ENCODE measurements at regions not wholly inside any gene's neighbourhood (a gene's known extent, or its start where the extent isn't known, plus 50 kb on each side); places are given as distances from the start of the nearest gene placed in this dataset.
"Not testable (repeated sequence)": the region's sequence is repeated elsewhere in the genome, so short reads cannot be mapped to it uniquely, and the experiment has no call there.

DNA sequence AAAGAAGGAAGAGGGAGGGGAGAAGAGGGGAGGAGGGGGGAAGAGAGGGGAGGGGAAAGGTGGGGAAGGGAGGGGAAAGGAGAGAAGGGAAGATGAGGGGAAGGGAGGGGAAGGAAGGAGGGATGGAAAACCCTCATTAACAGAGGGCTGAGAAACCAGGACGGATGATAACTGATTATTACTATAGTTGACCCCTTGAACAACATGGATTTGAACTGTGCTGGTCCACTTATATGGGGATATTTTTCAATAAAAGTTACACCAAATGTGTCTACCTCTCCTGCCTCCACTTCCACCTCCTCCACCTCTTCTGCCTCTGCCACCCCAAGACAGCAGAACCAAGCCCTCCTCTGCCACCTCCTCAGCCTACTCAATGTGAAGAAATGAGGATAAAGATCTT lies 184.1 kb upstream of the ARID1B start:
- no peaks in the 10 kb centered on the region for H3K27me3 Mint-ChIP-seq (ENCODE audit: low read depth)
- intact Hi-C loops (cut with micrococcal nuclease): no loop called here
- no peak overlapping the region for H3K27ac Mint-ChIP-seq

DNA sequence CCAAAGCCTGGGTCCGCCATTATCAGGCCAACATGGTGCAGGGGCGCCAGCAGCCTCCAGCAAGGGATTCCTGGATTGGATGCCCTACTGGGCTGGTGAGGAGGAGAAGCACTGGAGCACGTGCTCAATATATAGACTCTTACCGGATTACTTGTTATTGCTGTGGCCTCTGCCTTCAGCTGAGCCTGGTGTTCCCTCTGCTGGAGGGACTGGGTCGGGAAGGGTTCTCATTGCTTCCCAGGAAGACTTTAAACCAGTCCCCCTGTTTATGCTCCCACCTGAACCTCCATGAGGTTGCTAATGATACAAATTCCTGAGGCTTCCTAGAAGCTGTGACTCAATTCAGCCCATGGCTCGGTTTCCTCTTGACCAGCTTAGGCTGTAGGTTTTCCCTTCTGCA lies 186.7 kb upstream of the ARID1B start:
- CTCF ChIA-PET: no interaction called here
- Mint-ChIP-seq H3K36me3 (ENCODE audit: low read depth) (no peaks in the 10 kb centered on the region), H3K9me3 (no peaks in the 10 kb centered on the region), H3K4me1 (ENCODE audit: low read depth) (no peaks in the 10 kb centered on the region), H3K4me3 (no peak overlapping the region), H3K27ac (no peak overlapping the region), H3K27me3 (ENCODE audit: low read depth) (no peaks in the 10 kb centered on the region)
- intact Hi-C loops (cut with micrococcal nuclease): no loop called here
- no peak for DNase-seq

More for the DNA sequence above, 184.1 kb upstream of the ARID1B start:
- CTCF ChIA-PET: no interaction called here
- no peaks in the 10 kb centered on the region for H3K9me3 Mint-ChIP-seq
- no peak overlapping the region for H3K4me3 Mint-ChIP-seq
- no peak for DNase-seq
- H3K36me3 Mint-ChIP-seq (ENCODE audit: low read depth): no peaks in the 10 kb centered on the region
- no peaks in the 10 kb centered on the region for H3K4me1 Mint-ChIP-seq (ENCODE audit: low read depth)

GRCh38 chr6:156589281-156589680 lies 187.9 kb upstream of the ARID1B start:
- no peaks in the 10 kb centered on the region for H3K27me3 Mint-ChIP-seq (ENCODE audit: low read depth)
- H3K27ac Mint-ChIP-seq: no peak overlapping the region
- CTCF ChIA-PET: no interaction called here
- H3K9me3 Mint-ChIP-seq: no peaks in the 10 kb centered on the region
- no peak for DNase-seq
- no peaks in the 10 kb centered on the region for H3K36me3 Mint-ChIP-seq (ENCODE audit: low read depth)
- intact Hi-C loops (cut with micrococcal nuclease): no loop called here
- H3K4me3 Mint-ChIP-seq: no peak overlapping the region
- no peaks in the 10 kb centered on the region for H3K4me1 Mint-ChIP-seq (ENCODE audit: low read depth)

GRCh38 chr6:156587751-156588301 lies 189.4 kb upstream of the ARID1B start:
- H3K4me1 Mint-ChIP-seq (ENCODE audit: low read depth): no peaks in the 10 kb centered on the region
- no peak for DNase-seq
- no peaks in the 10 kb centered on the region for H3K9me3 Mint-ChIP-seq
- H3K27ac Mint-ChIP-seq: no peak overlapping the region
- CTCF ChIA-PET: no interaction called here
- H3K27me3 Mint-ChIP-seq (ENCODE audit: low read depth): no peaks in the 10 kb centered on the region
- intact Hi-C loops (cut with micrococcal nuclease): no loop called here
- no peak overlapping the region for H3K4me3 Mint-ChIP-seq
- no peaks in the 10 kb centered on the region for H3K36me3 Mint-ChIP-seq (ENCODE audit: low read depth)

DNA sequence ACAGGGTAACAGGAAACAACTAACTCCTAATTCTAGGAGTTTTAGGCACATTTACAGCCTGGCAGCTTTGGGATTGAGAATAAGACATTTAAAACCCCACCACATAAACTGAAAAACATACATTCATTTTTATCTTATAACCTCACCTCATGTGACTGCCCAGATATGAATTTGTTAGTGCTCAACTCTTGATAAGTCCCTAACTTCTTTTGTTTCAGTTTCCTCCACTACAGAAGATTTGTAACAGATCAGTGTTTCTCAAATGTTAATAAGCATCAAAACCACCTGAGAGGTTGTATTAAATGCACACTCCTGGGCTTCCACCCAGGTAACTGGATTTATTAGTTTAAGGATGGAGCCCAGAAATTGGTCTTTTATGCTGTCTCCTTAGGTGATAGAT lies 190.1 kb upstream of the ARID1B start:
- Mint-ChIP-seq H3K4me1 (ENCODE audit: low read depth) (no peaks in the 10 kb centered on the region), H3K4me3 (no peak overlapping the region), H3K27me3 (ENCODE audit: low read depth) (no peaks in the 10 kb centered on the region), H3K36me3 (ENCODE audit: low read depth) (no peaks in the 10 kb centered on the region), H3K27ac (no peak overlapping the region), H3K9me3 (no peaks in the 10 kb centered on the region)
- CTCF ChIA-PET: no interaction called here
- intact Hi-C loops (cut with micrococcal nuclease): no loop called here
- DNase-seq: no peak

GRCh38 chr6:156585859-156586258 lies 191.3 kb upstream of the ARID1B start:
- Mint-ChIP-seq H3K4me1 (ENCODE audit: low read depth) (no peaks in the 10 kb centered on the region), H3K27ac (no peak overlapping the region), H3K4me3 (no peak overlapping the region), H3K36me3 (ENCODE audit: low read depth) (no peaks in the 10 kb centered on the region), H3K9me3 (no peaks in the 10 kb centered on the region), H3K27me3 (ENCODE audit: low read depth) (no peaks in the 10 kb centered on the region)
- no peak for DNase-seq
- intact Hi-C loops (cut with micrococcal nuclease): no loop called here
- CTCF ChIA-PET: no interaction called here

GRCh38 chr6:156584121-156584520 lies 193.1 kb upstream of the ARID1B start:
- H3K27ac Mint-ChIP-seq: not testable (repeated sequence)

DNA sequence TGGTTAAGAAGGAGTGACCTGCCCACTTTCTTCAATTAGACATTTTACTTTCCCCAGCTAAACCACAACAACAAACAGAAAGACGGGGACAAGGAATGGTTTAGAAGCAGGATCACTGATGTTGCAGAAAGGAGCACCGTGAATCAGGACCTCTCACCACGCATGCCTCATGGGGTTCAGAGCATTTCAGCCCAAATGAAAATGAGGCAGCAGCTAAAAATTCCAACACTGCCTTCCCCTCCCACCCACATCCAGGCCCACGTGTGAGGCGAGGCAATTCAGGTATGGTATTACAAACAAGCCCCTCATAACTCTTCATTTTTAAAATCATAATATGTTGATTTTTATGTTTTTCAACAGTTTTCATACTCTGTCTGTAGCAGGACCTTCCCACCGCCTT lies 194.1 kb upstream of the ARID1B start:
- H3K27ac Mint-ChIP-seq: no peak overlapping the region
- H3K36me3 Mint-ChIP-seq (ENCODE audit: low read depth): no peaks in the 10 kb centered on the region
- intact Hi-C loops (cut with micrococcal nuclease): no loop called here
- H3K27me3 Mint-ChIP-seq (ENCODE audit: low read depth): no peaks in the 10 kb centered on the region
- no peak for DNase-seq
- no peaks in the 10 kb centered on the region for H3K4me1 Mint-ChIP-seq (ENCODE audit: low read depth)
- CTCF ChIA-PET: no interaction called here
- H3K9me3 Mint-ChIP-seq: peaks cover 13% of the 10 kb centered on the region
- H3K4me3 Mint-ChIP-seq: no peak overlapping the region

More at GRCh38 chr6:156584121-156584520, 193.1 kb upstream of the ARID1B start:
- H3K4me3 Mint-ChIP-seq; H3K9me3 Mint-ChIP-seq; DNase-seq; CTCF ChIA-PET; H3K36me3 Mint-ChIP-seq (ENCODE audit: low read depth); H3K27me3 Mint-ChIP-seq (ENCODE audit: low read depth); intact Hi-C loops (cut with micrococcal nuclease); H3K4me1 Mint-ChIP-seq (ENCODE audit: low read depth): not testable (repeated sequence)

DNA sequence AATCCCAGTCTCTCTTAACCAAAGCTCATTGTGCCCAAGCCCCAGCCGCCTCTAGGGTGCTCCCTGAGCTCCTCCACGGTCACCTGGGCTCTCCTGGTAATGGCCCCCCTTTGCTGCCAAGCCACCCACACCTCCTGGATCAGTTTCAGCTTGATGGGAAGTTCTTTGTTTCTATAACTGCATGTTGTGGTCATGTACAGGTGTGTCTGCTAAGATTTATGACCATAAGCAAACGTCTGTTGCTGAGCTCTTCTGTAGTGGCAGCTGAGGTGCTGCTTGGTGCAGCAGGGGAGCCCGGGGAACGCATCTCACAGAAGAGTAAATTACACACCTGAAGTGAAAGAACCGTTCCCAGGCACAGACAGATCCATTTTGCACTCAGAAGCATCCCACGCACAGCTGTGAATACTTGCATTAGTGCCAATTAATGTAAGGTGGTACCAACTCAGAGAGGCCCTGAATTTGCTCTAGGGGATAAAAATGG lies 194.6 kb upstream of the ARID1B start:
- Mint-ChIP-seq H3K9me3 (peaks cover 16% of the 10 kb centered on the region), H3K4me3 (no peak overlapping the region), H3K4me1 (ENCODE audit: low read depth) (no peaks in the 10 kb centered on the region), H3K36me3 (ENCODE audit: low read depth) (no peaks in the 10 kb centered on the region), H3K27ac (no peak overlapping the region), H3K27me3 (ENCODE audit: low read depth) (no peaks in the 10 kb centered on the region)
- CTCF ChIA-PET: no interaction called here
- intact Hi-C loops (cut with micrococcal nuclease): no loop called here
- no peak for DNase-seq

- Mint-ChIP-seq H3K4me1 (ENCODE audit: low read depth) (no peaks in the 10 kb centered on the region), H3K36me3 (ENCODE audit: low read depth) (peaks cover 1% of the 10 kb centered on the region), H3K27me3 (ENCODE audit: low read depth) (no peaks in the 10 kb centered on the region), H3K27ac (no peak overlapping the region), H3K9me3 (peaks cover 28% of the 10 kb centered on the region), H3K4me3 (no peak overlapping the region)
- CTCF ChIA-PET: no interaction called here
- intact Hi-C loops (cut with micrococcal nuclease): no loop called here
- DNase-seq: no peak
These were observed 197.6 kb upstream of the ARID1B start for GRCh38 chr6:156579564-156579963.

GRCh38 chr6:156577749-156578148 lies 199.4 kb upstream of the ARID1B start:
- Mint-ChIP-seq H3K4me1 (ENCODE audit: low read depth) (no peaks in the 10 kb centered on the region), H3K27me3 (ENCODE audit: low read depth) (no peaks in the 10 kb centered on the region), H3K36me3 (ENCODE audit: low read depth) (peaks cover 1% of the 10 kb centered on the region), H3K4me3 (no peak overlapping the region), H3K27ac (no peak overlapping the region), H3K9me3 (peaks cover 28% of the 10 kb centered on the region)
- intact Hi-C loops (cut with micrococcal nuclease): no loop called here
- no peak for DNase-seq
- CTCF ChIA-PET: no interaction called here

DNA sequence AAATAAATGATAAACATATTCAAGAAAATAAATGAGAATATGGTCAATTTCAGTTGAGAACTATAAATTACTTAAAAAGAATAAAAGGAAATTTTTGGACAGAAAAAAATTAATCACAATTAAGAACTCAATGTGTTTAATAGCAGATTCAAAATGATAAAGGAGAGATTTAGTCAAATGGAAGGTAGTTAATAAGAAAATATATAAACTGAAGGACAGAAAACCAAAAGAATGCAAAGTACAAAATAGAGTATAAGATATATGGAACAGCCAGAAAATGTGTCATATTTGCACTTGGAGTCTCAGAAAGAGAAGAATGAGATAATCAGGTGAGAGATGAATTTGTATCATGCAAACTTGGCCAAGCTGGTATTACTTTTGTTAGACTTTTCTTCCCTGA lies 201.8 kb upstream of the ARID1B start:
- CTCF ChIA-PET: no interaction called here
- H3K27ac Mint-ChIP-seq: no peak overlapping the region
- no peaks in the 10 kb centered on the region for H3K4me1 Mint-ChIP-seq (ENCODE audit: low read depth)
- no peak overlapping the region for H3K4me3 Mint-ChIP-seq
- H3K36me3 Mint-ChIP-seq (ENCODE audit: low read depth): peaks cover 1% of the 10 kb centered on the region
- no peaks in the 10 kb centered on the region for H3K27me3 Mint-ChIP-seq (ENCODE audit: low read depth)
- H3K9me3 Mint-ChIP-seq: peaks cover 28% of the 10 kb centered on the region
- intact Hi-C loops (cut with micrococcal nuclease): no loop called here
- DNase-seq: no peak

GRCh38 chr6:156564807-156565149 lies 212.4 kb upstream of the ARID1B start:
- Mint-ChIP-seq H3K27ac (no peak overlapping the region), H3K36me3 (ENCODE audit: low read depth) (peaks cover 2% of the 10 kb centered on the region), H3K4me1 (ENCODE audit: low read depth) (peaks cover 5% of the 10 kb centered on the region), H3K4me3 (no peak overlapping the region), H3K27me3 (ENCODE audit: low read depth) (peaks cover 2% of the 10 kb centered on the region), H3K9me3 (peaks cover 7% of the 10 kb centered on the region)
- intact Hi-C loops (cut with micrococcal nuclease): loop anchor here (1.0 to 5.0 kb wide), 8 partner anchors 122 to 1237 kb away; no protein-coding TSS in a partner anchor
- no peak for DNase-seq
- CTCF ChIA-PET: interaction anchor here (0.7 to 1.6 kb wide), 5 partner anchors 10 to 283 kb away, joined by 3 to 8 read pairs (median 3); no protein-coding TSS in a partner anchor

All from activated naive CD4-positive, alpha-beta T cell treated with anti-CD3 and anti-CD28 coated beads for 36 hours (primary cell).